ENCODE measurements at regions not wholly inside any gene's neighbourhood (a gene's known extent, or its start where the extent isn't known, plus 50 kb on each side); places are given as distances from the start of the nearest gene placed in this dataset.
A peak's percentile ranks its signal among the peaks of the same experiment; 100 is the strongest.
"Not testable (repeated sequence)": the region's sequence is repeated elsewhere in the genome, so short reads cannot be mapped to it uniquely, and the experiment has no call there.

- DNase-seq: no peak
Measured at GRCh38 chr9:84054341-84055010, 73.9 kb downstream of the RMI1 start.

DNA sequence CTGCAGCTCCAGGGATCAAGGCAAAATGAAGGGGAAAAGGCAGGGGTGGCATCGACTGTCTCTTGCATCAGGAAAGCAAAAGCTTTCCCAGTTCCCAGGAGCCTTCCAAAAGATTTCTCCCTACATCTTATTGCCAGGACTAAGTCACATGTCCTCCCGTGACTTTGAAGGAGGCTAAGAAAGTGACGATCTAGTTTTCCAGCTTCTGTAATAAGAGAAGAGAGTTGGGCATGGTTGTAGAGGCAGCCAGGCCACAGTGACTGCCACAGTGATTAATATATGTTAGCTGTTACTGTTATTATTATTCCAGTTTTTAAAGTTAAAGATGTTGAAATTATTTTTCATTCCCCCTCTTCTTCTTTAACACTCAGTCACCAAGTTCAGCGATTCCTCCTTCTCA, 77.1 kb downstream of the RMI1 start:
- no peak for DNase-seq

- DNase-seq: no peak
Measured at GRCh38 chr9:84059936-84060335, 79.3 kb downstream of the RMI1 start.

DNA sequence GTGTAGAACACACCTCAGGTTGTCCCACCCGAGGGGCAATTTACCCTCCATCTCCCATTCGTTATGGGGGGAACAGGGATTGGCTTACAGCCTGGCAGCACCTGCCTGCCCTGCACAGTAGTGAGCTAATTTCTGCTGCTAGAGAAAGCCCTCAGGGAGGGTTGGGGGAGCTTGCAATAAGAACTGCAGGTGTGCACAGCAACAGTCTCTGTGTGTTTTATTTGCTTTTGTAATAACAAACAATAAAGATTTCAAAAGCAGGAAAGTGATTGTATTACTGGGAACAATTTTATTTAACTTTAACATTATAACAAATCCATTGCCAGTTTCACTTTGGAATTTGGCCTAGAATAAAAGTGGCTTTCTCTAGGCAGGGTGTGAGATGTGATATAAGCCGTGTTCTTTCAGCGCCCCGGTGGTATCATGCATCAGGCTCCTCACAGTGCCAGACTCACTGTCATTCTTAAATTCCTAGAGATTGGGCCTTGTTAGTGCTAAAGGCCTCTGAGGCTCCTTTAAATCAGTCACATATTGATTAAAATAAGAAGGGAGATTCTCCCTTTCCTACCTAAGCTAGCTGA, 81.1 kb downstream of the RMI1 start:
- DNase-seq: no peak

GRCh38 chr9:84062538-84062937, 81.9 kb downstream of the RMI1 start:
- no peak for DNase-seq

GRCh38 chr9:84067821-84068220, 87.2 kb downstream of the RMI1 start:
- no peak for DNase-seq

- DNase-seq: no peak
Measured at GRCh38 chr9:84068872-84069271, 88.3 kb downstream of the RMI1 start.

DNA sequence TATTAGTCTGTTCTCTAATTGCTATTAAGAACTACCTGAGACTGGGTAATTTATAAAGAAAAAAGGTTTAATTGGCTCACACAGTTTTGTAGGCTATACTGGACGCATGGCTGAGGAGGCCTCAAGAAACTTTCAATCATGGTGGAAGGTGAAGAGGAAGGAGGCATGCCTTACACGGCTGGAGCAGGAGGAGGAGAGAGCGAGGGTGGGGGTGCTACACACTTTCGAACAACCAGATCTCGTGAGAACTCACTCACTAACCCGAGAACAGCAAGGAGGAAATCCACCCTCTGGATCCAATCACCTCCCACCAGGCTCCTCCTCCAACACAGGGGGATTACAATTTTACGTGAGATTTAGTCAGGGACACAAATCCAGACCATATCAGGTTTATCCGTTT, 90.0 kb downstream of the RMI1 start:
- DNase-seq: no peak

GRCh38 chr9:84072621-84073180, 92.1 kb downstream of the RMI1 start:
- DNase-seq: no peak

DNA sequence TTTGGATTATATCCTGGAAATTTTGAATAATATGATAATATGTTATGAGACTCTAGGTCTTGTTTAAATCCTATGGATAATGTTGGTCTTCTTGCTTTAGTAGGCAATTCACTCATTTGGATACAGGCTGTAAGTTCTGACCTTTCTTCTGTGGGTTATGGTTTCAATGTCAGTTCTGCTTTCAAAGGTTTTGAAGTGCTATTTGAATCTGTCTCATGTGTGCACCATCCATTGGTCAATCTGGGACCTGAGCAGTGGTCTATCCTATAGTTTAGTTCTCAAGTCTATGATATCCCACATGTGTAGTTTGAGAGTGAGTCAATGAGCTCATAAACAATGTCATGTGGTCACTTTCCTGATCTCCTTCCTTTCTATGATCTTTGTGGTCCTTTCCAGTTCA, 94.4 kb downstream of the RMI1 start:
- DNase-seq: no peak

DNA sequence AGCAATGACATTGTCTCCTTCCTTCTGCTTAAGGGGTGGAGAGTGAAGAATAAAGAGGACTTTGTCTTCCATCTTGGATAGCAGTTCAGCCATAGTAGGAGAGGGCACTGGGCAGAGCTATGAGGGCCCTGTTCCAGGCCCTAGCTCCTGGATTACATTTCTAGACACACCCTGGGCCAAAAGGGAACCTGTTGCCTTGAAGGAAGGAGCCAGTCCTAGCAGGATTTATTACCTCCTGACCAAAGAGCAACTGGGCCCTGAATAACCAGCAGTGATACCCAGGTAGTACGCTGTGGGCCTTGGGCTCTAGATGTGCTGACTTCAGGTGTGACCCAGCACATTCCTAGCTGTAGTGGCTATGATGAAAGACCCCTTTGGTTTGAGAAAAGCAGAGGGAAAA, 95.8 kb downstream of the RMI1 start:
- no peak for DNase-seq

GRCh38 chr9:84077816-84078215, 97.2 kb downstream of the RMI1 start:
- DNase-seq: not testable (repeated sequence)

GRCh38 chr9:84079994-84080393, 99.4 kb downstream of the RMI1 start:
- DNase-seq: no peak

GRCh38 chr9:84101964-84102632, 121.5 kb downstream of the RMI1 start:
- DNase-seq: no peak

- no peak for DNase-seq
Measured at GRCh38 chr9:84103651-84104377, 123.2 kb downstream of the RMI1 start.

DNA sequence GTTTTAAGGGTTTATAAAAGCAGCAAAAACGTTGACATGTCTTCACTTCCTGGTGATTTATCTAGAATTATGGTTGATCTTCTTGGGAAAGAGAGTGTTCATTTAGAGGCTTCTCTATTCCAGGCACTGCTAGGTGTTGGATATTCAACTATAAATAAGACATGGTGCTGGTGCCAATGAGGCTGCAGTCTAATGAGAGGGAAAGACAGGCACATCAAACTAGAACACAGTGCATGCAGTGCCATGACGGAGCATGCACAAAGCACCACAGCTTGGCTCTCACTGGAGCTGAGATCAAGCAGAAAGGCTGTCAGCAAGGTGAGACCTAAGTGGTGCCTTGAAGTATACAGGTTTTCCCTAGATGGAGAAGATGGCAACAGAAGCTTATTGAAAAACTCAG, 126.5 kb downstream of the RMI1 start:
- no peak for DNase-seq

DNA sequence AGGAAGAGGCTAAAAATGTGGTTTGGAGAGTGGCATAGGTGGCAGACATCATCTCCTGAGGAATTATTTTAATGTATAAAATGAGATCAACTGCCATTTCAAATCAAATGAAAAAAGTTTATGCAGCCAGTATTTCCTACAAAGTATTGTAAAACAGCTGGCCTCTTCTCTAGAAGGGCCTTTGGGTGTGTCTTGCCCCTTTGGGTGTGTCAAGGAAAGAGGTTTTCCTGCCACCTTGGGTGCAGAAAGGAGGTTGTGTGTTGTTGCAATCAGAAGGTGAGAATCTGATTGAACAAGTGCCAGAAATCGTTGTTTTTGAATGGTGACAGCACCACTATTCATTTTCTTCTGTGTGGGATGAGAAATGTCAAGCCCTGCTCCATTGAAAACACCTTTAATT, 127.4 kb downstream of the RMI1 start:
- DNase-seq: no peak

DNA sequence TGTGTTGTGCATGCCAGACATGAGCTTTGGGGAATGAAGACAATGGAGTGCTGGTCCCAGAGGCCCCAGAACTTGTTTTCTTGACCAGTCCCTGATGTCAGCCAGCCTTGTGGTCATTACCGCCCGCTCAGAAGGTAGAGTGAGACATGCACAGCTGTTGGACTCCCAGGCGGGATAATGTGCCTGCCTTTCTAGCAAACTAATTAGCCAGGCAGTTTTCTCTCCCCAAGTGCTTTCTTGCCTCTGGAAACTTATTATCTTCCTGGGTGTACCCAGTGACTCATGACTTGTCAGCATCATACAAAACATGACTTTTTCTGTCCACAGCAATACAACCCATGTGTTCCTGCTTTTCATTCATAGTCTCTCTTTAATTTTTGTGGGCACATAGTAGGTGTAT, 131.1 kb downstream of the RMI1 start:
- DNase-seq: no peak

DNA sequence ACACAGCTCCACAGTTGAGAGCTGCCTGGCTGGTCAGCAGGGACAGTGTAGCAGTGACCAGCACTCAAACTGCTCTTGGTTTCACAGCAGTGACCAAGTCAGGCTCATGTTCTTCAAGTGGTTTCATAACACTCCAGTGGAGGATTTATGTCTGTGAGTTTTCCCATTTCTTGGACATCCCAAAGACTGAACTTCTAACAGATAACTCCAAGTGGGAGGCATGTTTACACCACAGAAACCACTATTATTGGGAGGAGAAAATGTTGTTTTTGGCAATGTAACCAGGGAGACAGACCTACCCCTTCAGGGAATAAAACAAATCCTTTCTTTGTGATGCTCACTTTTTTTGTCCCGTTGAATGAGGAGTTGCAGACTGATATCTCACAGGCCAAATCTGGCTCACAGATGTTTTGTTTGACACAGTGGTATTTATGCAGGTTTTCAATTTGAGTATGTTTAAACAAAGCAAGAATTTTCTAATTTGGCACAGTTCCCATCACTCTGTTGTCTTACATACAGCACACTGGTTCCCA, 141.5 kb downstream of the RMI1 start:
- DNase-seq: no peak

GRCh38 chr9:84122572-84122971, 142.0 kb downstream of the RMI1 start:
- no peak for DNase-seq

DNA sequence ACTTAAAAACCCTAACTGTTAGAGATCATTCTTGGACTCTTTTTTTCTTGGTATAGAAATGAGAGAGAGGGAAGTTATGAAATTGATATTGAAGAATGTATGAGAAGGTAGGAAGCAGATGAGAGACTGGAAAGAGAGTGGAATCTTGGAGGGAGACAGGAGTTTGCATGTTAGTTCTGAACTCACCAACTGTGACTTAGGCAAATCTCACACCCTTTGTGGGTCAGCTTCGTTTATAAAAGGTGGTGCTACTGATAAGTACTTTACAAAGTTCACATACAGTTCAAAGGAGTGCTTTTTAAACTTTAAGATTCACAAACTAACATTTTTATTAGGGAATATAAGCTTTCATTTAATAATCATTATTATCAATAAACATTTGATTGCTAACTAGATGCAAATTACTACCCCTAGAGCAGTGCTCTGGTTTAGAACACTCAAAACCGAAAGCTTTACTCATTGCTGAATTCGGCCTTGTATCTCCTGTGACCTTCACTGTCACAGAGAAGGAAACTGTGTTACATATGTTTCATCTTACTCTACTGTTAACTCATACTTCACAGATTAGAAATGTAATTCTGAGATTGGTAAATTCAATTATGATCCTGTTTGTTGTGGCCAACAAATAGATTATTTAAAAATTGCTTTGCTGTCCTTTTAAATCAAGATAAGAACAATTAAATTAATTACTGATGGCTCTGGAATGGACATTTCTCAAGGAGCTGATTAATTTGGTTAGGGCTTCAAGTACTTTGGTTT, 143.2 kb downstream of the RMI1 start:
- peak; percentile 15 for DNase-seq

DNA sequence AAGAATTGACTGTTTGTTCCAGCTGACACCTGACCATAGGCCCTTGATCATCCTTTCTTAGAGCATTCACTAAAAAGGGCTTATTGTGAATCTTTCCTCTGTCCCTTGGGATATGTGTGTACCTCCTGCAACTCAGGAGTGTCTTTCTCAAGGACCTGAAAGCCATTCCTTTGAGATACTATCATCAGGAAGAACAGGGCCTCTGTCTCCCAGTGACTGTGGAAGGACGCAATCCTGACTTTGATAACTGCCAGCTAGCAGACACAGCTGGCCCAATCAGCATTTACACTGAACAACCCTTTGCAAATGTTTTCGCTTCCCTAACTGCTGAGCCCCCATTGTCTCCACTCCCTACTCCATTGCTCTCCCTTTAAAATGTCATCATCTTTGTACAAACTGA, 144.4 kb downstream of the RMI1 start:
- DNase-seq: no peak

DNA sequence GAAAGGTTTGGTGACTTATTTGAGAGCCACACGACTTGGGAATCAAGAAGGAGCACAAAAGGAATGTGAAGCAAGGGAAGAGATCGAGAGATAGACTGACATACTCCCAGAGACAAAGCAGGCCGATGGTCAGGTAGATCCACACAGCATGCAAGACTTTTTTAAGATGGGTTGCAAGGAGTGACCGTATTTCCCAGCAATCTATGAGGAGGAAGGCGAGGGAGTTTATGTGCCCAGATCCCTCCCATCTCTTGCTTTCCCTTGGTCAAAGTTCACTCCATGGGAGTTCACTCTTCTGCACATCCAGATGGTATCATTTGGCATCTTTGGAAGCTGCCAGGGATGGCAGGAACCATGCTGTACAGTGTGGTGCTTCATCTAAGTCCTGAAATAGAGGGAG, 148.9 kb downstream of the RMI1 start:
- no peak for DNase-seq

All from activated CD4-positive, alpha-beta T cell treated with anti-CD3 and anti-CD28 coated beads, Interleukin-2, amount 50 U/mL, for 16 hours (primary cell).